Body of pancreas (tissue), 4 donors: ENCODE measurements at regions not wholly inside any gene's neighbourhood (a gene's known extent, or its start where the extent isn't known, plus 50 kb on each side); places are given as distances from the start of the nearest gene placed in this dataset.

Source experiments
- ATAC-seq: fragments of 150-250 bp; one replicate; pipeline ENCODE4 v1.9.1; 2016
- DNase-seq, 4 donors: peaks; one replicate each; pipeline ENCODE4 v3.0.0-alpha.2; 2019
- H3K27ac ChIP-seq, 4 donors: fragments of 200-600 bp; sonication (generic); 1 replicate in 3 of 4; 2 replicates in 1 of 4; pipeline versions ENCODE4 v1.5.1 to v1.6.1; 2016 to 2019; ENCODE audit warnings: mild to moderate bottlenecking in 1 of 4, mixed read lengths in 1 of 4, moderate library complexity in 1 of 4
- H3K27me3 ChIP-seq, 2 donors: fragments of 200-600 bp; sonication (generic); one replicate each; pipeline ENCODE4 v1.6.0; 2016; ENCODE audit warnings: mild to moderate bottlenecking in 1 of 2
- H3K36me3 ChIP-seq, 2 donors: fragments of 200-600 bp; sonication (generic); replicated peaks in 1 of 2; 2 replicates each; pipeline ENCODE4 v1.5.1; 2016; ENCODE audit warnings: low read depth in 2 of 2; ENCODE audit not compliant: insufficient read depth in 1 of 2
- H3K4me1 ChIP-seq: fragments of 200-600 bp; sonication (generic); one replicate; pipeline ENCODE4 v1.6.0; 2016
- H3K4me3 ChIP-seq, 2 donors: fragments of 200-600 bp; sonication (generic); 1 replicate in 1 of 2; 2 replicates in 1 of 2; pipeline ENCODE4 v1.5.1; 2016 to 2019
- H3K9me3 ChIP-seq, 3 donors: fragments of 200-600 bp; sonication (generic); 1 replicate in 2 of 3; 2 replicates in 1 of 3; pipeline ENCODE4 v1.5.1; 2016
- CTCF ChIP-seq, 7 experiments: fragments of 450-650 bp in 4 of 7; fragments of 200-600 bp in 3 of 7; sonication (generic) in 3 of 7; IDR thresholded peaks; one replicate each; pipeline ENCODE4 v1.5.1; 2016 to 2019; ENCODE audit warnings: antibody characterized with exemption in 7 of 7
- POLR2A ChIP-seq, 3 donors: fragments of 450-650 bp; IDR thresholded peaks; one replicate each; pipeline ENCODE4 v1.6.1; 2016; ENCODE audit warnings: antibody characterized with exemption in 3 of 3, mild to moderate bottlenecking in 2 of 3
- WGBS, 2 donors: methylation state at CpG; one replicate each; pipeline ENCODE4 v1.1.5; 2017; 5-methylcytosine and 5-hydroxymethylcytosine counted together
- intact Hi-C: fragments of 100-400 bp; cut with DNase I; formaldehyde crosslinking; loops from one replicate; pipeline ENCODE4 v1.15.1; 2023

GRCh38 chr16:55100100-55100499 lies 169.4 kb downstream of the IRX5 start:
- TF ChIP-seq POLR2A (IDR thresholded peaks at IDR 0.05) (no peak), CTCF (IDR thresholded peaks at IDR 0.05) (no peak)
- Histone ChIP-seq H3K27me3 (no peaks in the 10 kb centered on the region), H3K9me3 (no peaks in the 10 kb centered on the region), H3K4me1 (no peaks in the 10 kb centered on the region), H3K4me3 (no peak overlapping the region), H3K27ac (no peak overlapping the region), H3K36me3 (no peaks in the 10 kb centered on the region)
- no peak for DNase-seq
- intact Hi-C loops: no loop called here
- no peak for ATAC-seq

GRCh38 chr16:55101026-55101425 lies 170.4 kb downstream of the IRX5 start:
- Histone ChIP-seq H3K4me3 (no peak overlapping the region), H3K36me3 (no peaks in the 10 kb centered on the region), H3K9me3 (no peaks in the 10 kb centered on the region), H3K27me3 (no peaks in the 10 kb centered on the region), H3K4me1 (no peaks in the 10 kb centered on the region), H3K27ac (no peak overlapping the region)
- TF ChIP-seq CTCF (IDR thresholded peaks at IDR 0.05): no peak
- no peak for TF ChIP-seq POLR2A (IDR thresholded peaks at IDR 0.05)
- no peak for DNase-seq
- ATAC-seq: no peak
- intact Hi-C loops: no loop called here
- WGBS, 2 donors: 59 to 64% methylated on average over 4 of the region's 4 CpGs

GRCh38 chr16:55102077-55102476 lies 171.4 kb downstream of the IRX5 start:
- DNase-seq: no peak
- H3K27me3 ChIP-seq: no peaks in the 10 kb centered on the region
- H3K4me3 ChIP-seq: no peak overlapping the region
- H3K4me1 ChIP-seq: no peaks in the 10 kb centered on the region
- no peaks in the 10 kb centered on the region for H3K9me3 ChIP-seq
- no peak for TF ChIP-seq POLR2A (IDR thresholded peaks at IDR 0.05)
- no peak for TF ChIP-seq CTCF (IDR thresholded peaks at IDR 0.05)
- H3K27ac ChIP-seq: no peak overlapping the region
- no peaks in the 10 kb centered on the region for H3K36me3 ChIP-seq
- ATAC-seq: no peak
- 41 to 50% methylated on average over 1 of the region's 1 CpG for whole genome bisulfite sequencing, 2 donors
- intact Hi-C loops: no loop called here

- 45 to 49% methylated on average over 4 of the region's 4 CpGs for WGBS, 2 donors
- Histone ChIP-seq H3K27me3 (no peaks in the 10 kb centered on the region), H3K4me3 (no peak overlapping the region), H3K27ac (no peak overlapping the region), H3K9me3 (no peaks in the 10 kb centered on the region), H3K4me1 (no peaks in the 10 kb centered on the region), H3K36me3 (no peaks in the 10 kb centered on the region)
- intact Hi-C loops: no loop called here
- no peak for ATAC-seq
- TF ChIP-seq POLR2A (IDR thresholded peaks at IDR 0.05) (no peak), CTCF (IDR thresholded peaks at IDR 0.05) (no peak)
- DNase-seq: no peak
Observed at GRCh38 chr16:55102531-55102930, 171.9 kb downstream of the IRX5 start.

- no peak for ATAC-seq
- H3K36me3 ChIP-seq: no peaks in the 10 kb centered on the region
- intact Hi-C loops: no loop called here
- no peak overlapping the region for H3K27ac ChIP-seq
- no peaks in the 10 kb centered on the region for H3K4me1 ChIP-seq
- no peak overlapping the region for H3K4me3 ChIP-seq
- H3K27me3 ChIP-seq: no peaks in the 10 kb centered on the region
- TF ChIP-seq CTCF (IDR thresholded peaks at IDR 0.05): no peak
- TF ChIP-seq POLR2A (IDR thresholded peaks at IDR 0.05): no peak
- no peaks in the 10 kb centered on the region for H3K9me3 ChIP-seq
- WGBS, 2 donors: 61 to 74% methylated on average over 3 of the region's 3 CpGs
- no peak for DNase-seq
Observed at GRCh38 chr16:55107851-55108250, 177.2 kb downstream of the IRX5 start.
